SK-N-DZ (cell line): ENCODE measurements at regions not wholly inside any gene's neighbourhood (a gene's known extent, or its start where the extent isn't known, plus 50 kb on each side); places are given as distances from the start of the nearest gene placed in this dataset.
"Not testable (repeated sequence)": the region's sequence is repeated elsewhere in the genome, so short reads cannot be mapped to it uniquely, and the experiment has no call there.

Experiments
- DNase-seq: peaks from one replicate; pipeline ENCODE4 v3.0.0-alpha.2; 2015; ENCODE audit warnings: low spot score

DNA sequence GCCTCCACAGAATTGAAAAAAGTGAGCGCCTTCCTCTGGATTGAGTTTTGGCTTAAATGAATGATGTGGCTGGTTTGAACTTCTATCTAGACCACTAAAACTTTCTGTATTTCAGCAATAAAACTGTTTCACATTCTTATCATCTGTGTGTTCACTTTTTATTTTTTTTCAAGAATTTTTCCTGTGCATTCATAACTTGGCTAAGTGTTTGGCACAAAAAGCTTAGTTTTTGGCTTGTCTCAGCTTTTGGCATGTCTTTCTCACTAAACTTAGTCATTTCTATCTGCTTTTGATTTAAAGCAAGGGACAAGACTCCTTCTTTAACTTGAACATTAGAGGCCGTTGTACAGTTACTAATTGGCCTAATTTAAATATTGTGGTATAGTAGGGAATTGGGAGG, 1015.1 kb downstream of the EPHA7 start:
- DNase-seq, result no peak

DNA sequence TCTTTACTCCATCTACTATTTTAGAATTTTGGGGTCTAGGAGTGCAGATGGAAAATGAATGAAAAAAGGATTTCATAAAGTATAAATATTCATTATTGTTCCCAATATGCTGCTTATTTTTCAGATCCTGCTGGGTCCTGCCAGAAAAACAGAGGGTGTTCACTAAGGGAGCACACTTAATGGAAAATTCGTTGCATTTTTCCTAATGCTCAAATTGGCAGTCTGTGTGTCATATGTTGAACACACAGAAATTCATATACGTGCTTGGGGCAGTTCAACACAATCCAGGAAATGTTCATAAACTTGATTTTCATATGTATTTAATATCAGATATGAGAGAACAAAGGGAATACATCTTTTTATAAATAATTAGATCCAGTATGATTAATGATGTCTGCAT, 1019.4 kb downstream of the EPHA7 start:
- DNase-seq, result no peak

DNA sequence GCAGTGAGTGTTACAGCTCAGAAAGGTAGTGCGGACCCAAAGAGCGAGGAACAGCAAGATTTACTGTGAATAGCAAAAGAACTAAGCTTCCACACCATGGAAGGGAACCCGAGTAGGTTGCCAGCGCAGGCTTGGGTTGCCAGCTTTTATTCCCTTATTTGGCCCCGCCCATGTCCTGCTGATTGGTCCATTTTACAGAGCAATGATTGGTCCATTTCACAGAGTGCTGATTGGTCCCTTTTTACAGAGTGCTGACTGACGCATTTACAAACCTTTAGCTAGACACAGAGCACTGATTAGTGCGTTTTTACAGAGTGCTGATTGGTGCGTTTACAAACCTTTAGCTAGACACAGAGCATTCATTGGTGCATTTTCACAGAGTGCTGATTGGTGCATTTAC, 1030.7 kb downstream of the EPHA7 start:
- DNase-seq, result not testable (repeated sequence)

DNA sequence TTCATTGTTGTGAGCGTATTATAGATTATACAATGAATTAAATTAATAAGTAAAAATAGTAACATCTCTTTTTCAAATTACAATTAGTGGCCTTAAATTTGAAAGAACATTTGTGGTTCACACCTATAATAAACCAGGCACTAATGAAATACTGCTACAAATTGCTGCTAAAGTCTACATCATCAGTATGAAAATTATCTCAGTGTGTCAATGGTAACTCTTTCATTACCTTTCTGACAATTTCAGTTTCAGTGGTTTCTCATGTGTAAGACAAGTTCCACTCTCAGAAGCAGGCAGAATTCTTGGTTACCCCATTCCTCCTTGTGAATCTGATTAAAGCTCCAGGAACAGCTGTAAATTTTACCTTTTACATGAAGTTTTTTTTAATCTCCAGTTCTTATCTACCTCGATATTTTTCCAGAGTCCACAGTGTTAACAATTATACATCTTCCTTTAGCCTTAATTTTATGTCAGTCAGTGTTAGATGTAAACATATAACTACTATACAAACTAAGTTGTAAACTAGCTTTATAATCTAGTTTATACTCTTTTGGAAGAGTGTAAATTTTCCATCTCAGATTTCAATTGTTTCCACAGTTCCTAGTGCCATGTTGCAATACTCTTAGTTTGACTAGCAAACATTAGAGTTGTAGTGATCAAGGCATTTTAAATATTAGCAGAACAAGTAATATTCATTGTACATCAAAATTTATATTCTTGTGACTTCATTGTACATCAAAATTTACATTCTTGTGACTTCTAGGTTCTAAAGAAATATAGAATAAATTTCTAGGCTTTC, 1038.4 kb downstream of the EPHA7 start:
- DNase-seq, result no peak

DNA sequence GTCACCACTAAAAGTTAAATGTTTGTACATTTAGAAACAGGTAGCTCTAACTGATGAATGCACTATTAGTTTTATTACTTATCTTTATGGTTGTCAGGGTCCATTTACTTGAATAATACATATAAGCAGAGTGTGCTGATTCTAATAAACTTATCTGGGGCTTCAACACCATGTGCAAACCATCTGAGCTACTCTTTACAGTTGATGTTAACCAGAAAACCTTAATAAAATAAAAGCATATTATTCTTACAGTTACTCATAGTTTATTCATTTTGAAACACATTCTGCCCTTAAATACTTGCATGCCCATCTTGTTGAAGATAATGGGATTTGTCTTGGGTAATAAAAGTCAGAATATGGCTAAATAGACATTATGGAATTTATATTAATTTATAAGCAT, 1042.2 kb downstream of the EPHA7 start:
- DNase-seq, result peak; percentile 75

DNA sequence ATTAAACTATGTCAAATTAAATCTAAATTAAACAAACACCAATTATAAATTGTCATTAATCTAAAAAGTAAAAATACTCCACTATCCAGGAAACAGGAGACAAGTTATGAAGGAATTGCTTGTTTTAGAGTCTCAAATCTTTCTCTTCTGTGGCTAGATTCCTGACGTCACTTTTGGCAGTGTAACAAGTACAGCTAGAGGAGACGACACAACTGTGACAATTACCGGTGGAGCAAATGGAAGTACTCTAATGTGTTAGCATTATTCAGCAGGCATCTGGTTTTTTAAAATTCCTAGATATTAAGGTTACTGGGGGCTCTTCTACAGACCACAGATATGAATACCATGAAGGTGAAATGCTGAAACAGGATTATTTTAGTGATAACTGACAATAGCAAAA, 1042.7 kb downstream of the EPHA7 start:
- DNase-seq, result peak; percentile 69

DNA sequence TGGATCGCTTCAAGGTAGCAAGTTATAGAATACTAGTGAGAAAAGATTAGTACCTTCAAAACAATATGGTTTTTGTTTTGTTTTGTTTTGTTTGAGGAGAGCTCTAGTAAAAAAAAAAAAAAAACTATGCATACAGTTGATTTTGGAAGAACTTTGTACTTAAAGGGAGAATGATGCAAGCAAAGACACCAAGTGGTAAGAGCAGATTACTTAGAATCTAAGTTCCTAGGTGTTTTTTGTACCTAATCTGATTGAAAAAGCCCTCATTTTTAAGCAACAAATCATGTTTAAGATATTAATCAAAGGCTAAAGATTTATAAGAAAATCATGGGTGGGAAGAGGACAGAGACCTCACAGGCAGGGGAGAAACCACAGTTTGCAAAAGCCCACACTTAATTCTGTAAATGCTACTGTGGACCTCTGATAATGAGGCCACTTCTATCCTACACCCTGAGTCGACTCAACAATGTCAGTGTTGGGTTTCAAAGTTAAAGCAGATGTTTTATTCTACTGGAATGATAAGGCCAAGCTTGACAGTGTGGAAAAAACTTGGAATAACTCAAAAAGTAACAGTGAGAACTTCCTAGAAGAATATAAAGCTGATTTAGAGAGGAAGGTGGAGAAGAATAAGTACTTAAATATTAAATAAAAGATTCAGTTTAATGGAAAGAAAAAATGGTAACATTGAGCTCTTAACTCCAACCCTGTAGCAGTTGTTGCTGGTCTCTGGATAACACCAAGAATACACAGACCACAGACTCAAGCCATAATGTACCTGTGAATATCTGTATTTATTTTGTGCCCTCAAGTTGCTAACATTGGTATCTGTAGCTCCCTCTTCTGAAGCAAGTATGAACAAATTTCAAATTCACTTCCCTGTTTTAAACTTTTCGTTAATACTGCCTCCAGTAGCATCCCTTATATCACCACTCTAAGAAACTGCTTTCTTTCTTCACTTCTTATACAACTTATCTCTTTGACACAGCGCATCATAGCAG, 1047.8 kb downstream of the EPHA7 start:
- no peak for DNase-seq

DNA sequence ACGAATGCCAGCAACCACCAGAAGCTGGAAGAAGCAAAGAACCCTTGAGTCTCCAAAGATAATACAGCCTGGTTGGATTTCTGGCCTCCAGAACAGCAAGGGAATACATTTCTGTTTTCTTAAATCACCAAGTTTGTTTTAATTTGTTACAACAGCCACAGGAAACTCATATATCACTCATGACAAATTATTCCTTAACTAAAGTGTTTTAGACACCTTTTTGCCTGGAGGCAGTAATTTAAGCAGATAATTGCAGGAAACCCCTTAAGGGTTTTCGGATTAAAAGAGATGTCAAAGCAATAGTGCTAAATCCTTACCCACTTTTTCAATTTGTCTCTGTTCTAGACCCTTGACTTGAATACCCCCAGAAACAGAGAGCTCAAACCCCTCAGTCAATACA, 1050.0 kb downstream of the EPHA7 start:
- no peak for DNase-seq

DNA sequence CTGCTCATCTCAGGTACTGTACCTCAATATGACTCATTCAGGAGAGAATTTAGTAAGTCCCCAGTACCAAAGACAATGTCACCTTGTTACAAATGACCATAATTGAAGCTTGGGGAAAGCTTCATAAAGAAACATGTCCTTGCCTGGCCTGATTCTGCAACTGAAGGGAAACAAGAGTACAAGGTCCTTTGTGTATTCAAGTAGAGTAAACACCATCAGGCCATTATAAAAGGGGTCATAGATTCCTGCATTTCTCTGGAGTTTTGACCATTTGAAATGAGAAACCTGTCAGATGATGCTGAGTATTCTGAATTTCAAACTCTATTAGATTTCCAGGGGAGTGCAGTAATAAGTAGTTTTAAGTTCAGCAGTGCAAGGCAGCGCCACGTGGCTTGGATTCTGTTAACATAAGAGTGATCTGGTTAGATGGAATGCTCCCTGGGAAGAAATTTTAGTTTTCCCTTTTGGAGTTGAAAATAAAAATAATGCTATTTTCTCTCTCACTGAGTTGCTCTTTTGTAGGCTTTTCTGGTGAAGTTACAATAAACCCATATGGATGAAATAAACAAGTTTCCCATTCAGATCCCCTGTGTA, 1054.3 kb downstream of the EPHA7 start:
- no peak for DNase-seq

DNA sequence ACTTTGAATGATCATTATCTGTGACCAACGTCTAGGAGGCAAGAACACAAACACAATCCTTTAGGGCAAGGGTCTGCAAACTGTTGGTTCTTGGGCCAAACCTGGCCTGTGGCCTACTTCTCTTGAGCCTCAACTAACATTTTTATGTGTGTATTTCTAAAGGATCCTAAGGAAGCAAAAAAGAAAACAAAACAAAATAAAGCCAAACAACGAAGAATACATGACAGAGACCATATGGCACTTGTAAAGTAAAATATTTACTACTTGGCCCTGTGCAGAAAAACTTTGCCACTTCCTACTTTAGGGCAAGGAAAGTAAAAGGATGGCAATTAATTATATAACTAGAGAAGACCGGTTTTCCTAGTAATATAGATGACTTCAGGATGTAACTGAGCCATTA, 1056.2 kb downstream of the EPHA7 start:
- no peak for DNase-seq

DNA sequence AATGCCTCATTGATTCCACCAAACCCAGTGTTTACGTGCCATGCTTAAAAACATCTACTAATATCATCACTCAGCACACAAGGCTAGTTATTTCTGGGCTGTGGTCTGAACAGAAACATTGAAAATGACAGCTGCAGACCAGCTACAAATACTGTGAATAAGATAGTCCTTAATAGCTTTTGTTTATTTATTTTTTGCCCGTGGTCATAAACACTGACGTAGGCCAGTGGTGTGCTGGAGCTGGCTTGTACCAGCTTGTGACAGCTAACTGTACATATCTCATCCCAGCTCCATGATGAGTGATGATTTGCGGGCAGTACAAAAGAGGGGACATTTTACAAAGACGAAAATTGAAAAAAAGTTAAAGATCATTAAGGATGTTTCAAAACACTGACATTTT, 1057.0 kb downstream of the EPHA7 start:
- DNase-seq, result no peak

DNA sequence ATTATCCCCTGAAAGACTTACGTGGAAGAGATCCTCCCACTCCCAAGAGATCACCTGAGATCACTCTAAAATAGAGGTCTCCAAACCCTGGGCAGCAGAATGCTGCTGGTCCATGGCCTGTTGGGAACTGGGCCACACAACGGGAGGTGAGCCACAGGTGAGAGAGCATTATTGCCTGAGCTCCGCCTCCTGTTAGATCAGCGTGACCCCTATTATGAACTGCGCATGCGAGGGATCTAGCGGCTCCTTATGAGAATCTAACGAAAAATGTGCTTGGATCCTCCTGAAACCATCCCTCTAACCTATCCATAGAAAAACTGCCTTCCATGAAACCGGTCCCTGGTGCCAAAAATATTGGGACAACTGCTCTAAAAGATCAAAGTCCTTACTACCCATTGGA, 1057.4 kb downstream of the EPHA7 start:
- no peak for DNase-seq

DNA sequence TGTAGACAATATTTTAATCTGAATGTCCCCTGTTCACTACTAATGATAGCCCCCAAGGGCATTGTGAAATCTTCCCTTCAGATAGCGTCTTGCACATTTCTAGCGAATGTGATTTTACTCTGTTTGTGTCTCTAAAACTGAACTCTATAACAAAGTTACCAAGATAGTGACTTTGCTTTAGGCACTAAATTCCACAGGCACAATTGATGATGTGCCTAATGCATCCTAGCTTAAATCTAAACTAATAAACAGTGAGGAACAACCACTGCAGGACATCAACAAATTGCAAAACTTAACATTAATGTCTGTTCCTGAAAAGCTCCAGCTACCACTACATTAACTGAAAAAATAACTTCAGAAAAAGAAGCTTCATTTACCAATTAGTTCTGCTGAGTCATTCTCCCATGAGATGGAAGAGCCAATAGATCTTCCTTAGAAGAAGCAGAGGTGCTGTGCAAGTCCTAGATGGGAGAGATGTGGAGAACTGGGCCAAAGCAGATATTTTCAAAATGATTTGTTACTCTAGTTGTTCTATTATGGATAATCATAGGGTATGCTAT, 1065.0 kb downstream of the EPHA7 start:
- peak; percentile 12 for DNase-seq

DNA sequence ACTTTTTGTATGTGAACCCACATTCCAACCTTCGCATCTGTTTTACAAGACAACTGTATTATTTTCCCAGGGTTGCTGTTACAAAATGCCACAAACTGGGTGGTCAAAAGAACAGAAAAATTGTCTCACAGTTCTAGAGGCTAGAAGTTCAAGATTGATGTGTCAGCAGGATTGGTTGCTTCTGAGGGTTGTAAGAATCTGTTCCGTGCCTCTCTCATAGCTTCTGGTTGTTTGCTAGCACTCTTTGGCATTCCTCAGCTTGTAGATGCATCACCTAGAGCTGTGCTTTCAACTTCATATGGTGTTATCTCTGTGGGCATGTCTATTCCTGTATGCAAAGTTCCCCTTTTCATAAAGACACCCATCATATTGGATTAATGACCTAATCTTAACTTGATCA, 1067.2 kb downstream of the EPHA7 start:
- DNase-seq, result no peak

DNA sequence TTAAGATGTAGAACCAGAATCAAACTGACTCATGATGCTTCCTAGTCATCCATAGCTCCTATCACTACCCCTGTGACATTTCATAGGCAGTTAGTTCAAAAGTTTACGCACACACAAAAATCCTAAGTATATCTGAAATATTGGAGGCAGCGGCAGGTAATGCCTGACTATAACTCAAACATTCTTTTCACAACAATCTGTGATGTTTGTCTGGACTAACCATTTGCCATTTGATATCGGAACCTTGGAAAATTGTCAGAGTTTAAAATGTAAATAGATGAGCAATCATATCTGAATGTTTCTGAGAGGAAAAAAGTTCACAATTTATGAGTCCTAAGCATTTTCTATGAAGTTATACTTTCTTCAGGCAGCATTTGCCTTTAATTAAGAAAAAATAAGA, 1078.2 kb downstream of the EPHA7 start:
- DNase-seq, result no peak

DNA sequence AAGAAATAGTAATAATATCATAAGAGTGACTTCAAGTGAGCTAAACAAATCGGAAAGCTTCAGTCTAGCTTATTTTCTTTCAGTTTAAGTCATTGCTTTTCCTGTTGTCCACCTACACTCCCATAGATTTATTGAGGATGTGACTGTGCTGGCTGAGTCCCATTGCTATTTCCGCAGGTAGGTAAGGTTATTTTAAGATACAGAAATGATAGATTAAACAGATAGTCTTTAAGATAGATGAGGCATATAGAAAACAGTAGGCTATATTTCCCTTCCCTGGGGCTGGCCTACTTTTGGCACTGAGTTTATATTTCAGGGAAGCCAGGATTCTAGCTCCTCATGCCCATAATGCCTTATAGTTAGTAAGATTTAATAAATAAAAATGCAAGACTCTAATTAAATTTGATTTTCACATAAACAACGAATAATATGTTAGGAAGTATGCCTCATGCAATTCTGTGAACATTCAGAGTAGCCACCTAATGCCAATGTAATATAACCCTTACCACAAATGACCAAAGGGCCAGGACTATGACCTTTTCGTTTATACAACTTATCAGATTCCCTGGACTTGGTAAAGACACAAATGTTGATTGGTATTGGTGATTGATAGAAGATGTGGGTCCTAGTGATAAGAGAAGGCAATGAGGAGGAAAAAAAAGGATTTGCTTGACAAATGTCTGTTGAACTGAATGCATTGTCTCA, 1079.3 kb downstream of the EPHA7 start:
- DNase-seq, result no peak

DNA sequence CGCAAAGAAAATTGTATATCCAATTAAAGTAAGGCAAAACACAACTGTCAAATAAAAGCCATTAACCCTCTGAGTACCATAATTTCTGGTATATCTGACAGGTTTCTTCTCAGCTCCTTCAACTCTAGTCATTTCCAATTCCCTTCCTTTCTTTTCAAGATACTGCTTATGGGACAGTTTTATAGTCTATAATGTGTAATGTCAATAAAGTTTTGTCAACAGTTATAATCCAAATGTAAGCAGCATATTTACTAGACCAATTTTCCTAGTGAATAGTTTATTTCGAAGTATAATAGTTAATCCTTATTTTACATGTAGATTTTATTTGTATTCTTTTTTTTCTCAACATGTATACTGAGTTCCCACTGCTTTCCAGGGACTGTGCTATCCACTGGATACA, 1081.8 kb downstream of the EPHA7 start:
- DNase-seq, result no peak

DNA sequence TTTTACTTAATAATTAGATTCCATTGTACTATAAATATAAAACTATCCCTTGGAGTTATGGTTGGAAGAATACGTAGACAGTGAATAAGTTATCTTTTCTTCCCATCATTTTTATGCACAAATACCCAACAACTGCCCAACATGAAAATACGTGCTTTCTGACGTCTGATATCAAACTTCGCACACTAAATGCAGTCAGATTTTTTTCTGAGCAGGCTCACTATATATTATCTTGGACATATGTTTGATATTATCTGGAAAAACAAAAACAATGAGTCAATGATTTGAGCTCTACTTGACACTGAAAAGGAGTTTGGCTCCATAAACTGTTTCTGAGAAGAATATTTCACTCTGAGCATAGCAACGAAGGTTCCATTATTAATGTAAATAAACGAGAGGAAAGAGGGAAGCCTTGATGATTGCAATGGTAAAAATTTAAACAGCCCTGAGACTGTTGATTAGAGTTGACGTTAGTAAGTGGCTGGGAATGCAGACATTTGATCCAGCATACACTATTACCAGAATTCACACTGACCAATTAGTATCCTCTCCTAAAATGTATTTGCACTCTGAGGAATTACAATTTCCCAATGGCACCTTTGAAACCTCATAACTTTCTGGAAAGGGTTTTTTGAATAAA, 1090.0 kb downstream of the EPHA7 start:
- DNase-seq, result no peak

DNA sequence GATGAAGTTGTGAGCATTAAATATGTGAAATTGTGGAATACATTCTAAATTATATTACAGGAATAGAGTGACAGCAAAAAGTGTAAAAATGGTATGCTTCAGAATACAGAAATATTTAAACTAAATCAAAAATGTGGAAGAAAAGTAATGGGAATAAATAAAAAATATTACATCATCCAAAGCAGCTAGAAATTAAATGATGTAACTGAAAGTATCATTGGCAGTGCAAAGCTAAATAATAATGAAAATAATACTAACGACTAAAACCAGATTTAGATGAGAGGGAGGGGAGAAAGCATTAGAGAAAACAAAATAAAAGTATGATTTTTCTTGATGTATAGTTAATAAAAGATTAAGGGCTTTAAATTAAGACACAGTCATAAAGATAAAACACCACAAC, 1104.0 kb downstream of the EPHA7 start:
- DNase-seq, result no peak

DNA sequence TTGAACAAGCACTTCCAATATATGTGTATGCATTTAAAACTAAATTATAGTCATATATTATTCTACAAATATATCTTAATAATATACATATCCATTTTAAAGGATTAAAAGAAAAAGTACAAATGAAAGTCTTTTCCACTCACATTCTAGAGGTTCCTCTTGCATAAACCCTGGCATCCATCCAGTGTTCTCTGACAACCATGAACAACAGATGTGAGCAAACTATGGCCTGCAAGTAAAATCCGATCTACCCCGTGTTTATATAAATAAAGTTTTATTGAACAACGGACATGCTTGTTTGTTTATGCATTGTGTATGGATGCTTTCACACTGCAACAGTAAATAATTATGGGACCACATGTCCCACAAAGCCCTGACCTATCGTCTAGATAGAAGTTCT, 1122.3 kb downstream of the EPHA7 start:
- DNase-seq, result no peak

DNA sequence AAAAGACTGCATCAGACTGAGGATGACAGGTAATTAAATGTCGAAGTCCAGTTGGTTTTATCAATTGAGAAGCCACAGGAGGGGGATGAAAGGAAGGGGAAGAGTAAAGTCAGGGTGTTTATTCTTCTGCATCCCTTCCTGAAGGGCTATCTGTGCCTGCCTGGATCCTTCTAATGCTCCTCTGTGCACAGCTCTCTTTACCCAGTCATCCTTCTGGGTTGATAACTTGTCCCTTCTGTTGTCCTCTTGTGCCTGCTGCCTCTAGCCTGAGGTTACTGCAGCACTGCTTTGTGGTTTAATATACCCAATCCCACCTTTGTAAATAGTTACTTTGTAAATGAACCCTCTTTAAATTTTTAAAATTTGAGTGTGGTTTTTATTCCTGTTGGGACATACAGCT, 1127.3 kb downstream of the EPHA7 start:
- peak; percentile 6 for DNase-seq
